ENCODE measurements at regions not wholly inside any gene's neighbourhood (a gene's known extent, or its start where the extent isn't known, plus 50 kb on each side); places are given as distances from the start of the nearest gene placed in this dataset.

GRCh38 chr12:59294221-59294620, 301.6 kb upstream of the SLC16A7 start:
- TF ChIP-seq, protein P1, sequence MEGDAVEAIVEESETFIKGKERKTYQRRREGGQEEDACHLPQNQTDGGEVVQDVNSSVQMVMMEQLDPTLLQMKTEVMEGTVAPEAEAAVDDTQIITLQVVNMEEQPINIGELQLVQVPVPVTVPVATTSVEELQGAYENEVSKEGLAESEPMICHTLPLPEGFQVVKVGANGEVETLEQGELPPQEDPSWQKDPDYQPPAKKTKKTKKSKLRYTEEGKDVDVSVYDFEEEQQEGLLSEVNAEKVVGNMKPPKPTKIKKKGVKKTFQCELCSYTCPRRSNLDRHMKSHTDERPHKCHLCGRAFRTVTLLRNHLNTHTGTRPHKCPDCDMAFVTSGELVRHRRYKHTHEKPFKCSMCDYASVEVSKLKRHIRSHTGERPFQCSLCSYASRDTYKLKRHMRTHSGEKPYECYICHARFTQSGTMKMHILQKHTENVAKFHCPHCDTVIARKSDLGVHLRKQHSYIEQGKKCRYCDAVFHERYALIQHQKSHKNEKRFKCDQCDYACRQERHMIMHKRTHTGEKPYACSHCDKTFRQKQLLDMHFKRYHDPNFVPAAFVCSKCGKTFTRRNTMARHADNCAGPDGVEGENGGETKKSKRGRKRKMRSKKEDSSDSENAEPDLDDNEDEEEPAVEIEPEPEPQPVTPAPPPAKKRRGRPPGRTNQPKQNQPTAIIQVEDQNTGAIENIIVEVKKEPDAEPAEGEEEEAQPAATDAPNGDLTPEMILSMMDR (IDR thresholded peaks at IDR 0.05): no peak
- no peak for TF ChIP-seq ZFX (IDR thresholded peaks at IDR 0.05; ENCODE audit: borderline replicate concordance)

Data from 22Rv1 (cell line).